SU-DHL-6 (cell line): ENCODE measurements at regions not wholly inside any gene's neighbourhood (a gene's known extent, or its start where the extent isn't known, plus 50 kb on each side); places are given as distances from the start of the nearest gene placed in this dataset.

Experiments
- EZH2phosphoT487 ChIP-seq: fragments of 200-600 bp; sonication (generic), shearing (Covaris generic); conservative IDR thresholded peaks from 2 replicates; pipeline ENCODE4 v1.6.1; 2018; ENCODE audit warnings: mild to moderate bottlenecking, antibody characterized with exemption, low read length, moderate library complexity, mixed read lengths
- TF ChIP-seq, protein P1 (sequence below): fragments of 200-600 bp; sonication (generic); IDR thresholded peaks from one replicate; pipeline ENCODE4 v1.5.1; 2017; ENCODE audit warnings: antibody characterized with exemption, mild to moderate bottlenecking, low read length, moderate library complexity; ENCODE audit not compliant: insufficient read depth, poor library complexity, severe bottlenecking

DNA sequence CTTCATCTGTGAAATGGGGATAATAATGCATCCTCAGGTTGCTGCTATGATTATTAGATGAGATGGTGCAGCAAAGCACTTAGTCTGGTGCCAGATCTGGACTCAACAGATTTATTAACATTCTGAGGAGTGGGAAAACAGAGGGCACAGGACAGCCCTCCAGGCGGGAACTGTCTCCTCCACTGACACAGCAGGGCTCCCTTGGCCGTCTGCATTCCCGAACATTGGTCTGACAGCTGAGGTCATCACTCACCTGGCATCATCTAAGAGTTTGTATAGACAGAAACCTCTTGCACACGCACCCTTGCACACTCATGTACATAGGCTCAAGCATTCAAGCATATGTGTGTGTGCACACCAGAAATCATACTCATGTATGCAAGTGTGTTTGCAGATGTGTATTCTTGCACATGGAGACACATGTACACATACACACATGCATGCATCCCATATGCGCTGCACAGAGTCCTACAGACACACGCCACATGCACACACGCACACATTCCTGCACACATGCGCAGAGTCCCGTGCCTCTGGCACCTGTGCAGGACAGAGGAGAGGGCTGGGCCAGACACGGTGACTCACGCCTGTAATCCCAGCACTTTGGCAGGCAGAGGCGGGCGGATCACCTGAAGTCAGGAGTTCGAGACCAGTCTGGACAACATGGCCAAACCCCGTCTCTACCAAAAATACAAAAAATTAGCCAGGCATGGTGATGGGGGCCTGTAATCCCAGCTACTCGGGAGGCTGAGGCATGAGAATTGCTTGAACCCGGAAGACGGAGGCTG, 173.3 kb upstream of the GLI2 start:
- TF ChIP-seq, protein P1, sequence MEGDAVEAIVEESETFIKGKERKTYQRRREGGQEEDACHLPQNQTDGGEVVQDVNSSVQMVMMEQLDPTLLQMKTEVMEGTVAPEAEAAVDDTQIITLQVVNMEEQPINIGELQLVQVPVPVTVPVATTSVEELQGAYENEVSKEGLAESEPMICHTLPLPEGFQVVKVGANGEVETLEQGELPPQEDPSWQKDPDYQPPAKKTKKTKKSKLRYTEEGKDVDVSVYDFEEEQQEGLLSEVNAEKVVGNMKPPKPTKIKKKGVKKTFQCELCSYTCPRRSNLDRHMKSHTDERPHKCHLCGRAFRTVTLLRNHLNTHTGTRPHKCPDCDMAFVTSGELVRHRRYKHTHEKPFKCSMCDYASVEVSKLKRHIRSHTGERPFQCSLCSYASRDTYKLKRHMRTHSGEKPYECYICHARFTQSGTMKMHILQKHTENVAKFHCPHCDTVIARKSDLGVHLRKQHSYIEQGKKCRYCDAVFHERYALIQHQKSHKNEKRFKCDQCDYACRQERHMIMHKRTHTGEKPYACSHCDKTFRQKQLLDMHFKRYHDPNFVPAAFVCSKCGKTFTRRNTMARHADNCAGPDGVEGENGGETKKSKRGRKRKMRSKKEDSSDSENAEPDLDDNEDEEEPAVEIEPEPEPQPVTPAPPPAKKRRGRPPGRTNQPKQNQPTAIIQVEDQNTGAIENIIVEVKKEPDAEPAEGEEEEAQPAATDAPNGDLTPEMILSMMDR, result no peak
- no peak for TF ChIP-seq EZH2phosphoT487
